NCI-H2196 (cell line): ENCODE measurements at regions not wholly inside any gene's neighbourhood (a gene's known extent, or its start where the extent isn't known, plus 50 kb on each side); places are given as distances from the start of the nearest gene placed in this dataset.

Experiments used
- DNase-seq: peaks from one replicate; lab custom pipeline; 2025; ENCODE audit not compliant: unreplicated experiment; lab: John Stamatoyannopoulos, UW

DNA sequence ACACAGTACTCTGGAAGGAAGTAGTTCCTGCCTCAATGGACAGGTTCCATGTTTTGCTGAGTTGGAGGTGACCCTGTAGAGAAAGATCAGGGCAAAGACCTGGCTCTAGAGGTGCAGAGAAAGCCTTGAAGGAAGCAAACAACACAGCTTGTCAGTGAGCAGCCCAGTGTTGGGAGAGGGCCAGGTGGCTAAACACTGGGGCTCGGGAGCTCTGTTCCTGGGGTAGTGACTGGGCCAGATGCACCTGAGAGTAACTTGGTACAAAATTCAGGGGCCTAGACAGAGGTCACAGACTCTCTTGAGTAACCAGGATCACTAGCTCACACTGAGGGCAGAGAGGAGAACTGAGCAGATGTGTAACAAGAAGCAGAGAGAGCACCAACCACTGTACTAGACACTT is 138.4 kb upstream of the NALF2 start:
- DNase-seq, result no peak

DNA sequence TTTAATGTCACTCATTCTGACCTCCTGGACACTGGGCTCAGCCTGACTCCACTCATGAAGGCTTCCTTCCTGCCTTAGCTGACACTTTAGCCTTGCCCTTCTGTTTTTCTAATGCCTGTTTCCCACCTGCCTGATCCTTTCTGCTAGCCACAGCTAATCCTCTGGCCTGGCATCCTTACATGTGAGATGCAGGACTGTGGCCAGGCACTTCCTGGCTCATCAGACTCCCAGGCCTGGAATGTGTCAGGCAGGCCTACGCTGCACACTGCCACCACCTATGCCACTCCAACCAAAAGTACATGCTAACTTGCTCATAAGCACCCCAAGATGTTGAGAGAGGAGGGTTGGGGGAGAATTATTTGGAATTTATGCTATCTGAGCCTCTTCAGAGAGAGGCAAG is 138.8 kb upstream of the NALF2 start:
- DNase-seq, result no peak

DNA sequence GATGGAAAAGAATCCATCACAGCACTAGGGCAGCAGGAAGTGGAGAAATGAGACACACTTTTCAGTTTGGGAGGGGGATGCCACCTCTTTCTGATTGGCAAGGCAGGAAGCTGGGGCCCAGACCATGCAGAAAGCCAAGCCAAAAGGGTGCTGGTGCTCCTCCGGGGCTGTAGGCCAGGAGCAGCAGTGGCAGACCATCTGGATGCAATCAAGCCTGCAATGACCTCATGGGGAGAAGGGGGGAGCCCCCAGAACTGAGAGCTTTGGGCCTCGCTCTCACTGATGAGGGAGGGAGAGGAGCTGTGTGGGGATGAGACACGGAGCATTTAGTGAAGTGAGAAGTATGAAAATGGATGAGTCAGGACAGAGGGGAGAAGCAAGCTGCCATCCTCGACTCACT is 141.3 kb upstream of the NALF2 start:
- no peak for DNase-seq

DNA sequence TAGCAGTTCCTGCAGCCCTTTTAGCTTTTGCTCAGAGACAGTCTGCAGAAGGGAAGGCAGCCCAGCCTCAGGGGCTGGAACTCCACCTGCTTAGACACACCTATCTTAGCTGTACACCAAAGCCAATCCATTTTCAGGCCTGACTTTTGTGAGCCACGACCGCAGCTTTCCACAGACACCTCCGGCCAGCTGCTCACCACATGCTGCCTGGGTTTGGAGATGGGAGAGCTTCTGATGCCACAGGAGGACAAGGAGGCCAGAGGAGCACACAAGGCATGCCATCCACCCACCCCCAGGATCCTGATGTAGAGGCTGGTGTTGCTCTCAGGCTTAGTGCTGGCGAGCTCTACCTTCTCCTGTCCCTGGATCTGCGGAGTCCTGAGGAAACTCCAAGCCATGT is 141.8 kb upstream of the NALF2 start:
- DNase-seq, result no peak

DNA sequence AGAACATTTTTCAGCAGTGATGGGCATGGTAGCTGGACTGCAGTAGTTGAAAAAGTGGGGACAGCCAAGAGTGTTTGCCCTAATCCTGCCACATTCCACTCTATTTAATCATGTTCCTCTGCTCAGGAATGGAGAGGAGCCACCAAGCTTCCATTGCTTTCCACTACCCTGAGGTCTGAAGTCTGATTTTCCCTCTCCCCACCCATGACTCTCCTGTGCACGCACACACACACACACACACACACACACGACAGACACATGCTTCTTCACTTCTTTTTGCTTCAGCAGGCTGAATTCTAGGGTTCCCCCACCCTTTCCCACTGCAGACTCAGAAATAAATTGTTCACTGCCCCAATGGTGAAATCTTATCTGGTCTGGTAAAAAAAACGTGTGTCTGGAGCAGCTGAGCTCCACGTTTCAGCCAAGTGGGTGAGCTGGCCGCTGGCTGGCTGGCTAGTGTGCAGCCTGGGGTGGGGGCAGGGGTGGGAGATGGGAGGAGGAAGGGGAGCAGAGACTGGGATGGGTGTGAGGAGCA is 142.7 kb upstream of the NALF2 start:
- DNase-seq, result no peak

DNA sequence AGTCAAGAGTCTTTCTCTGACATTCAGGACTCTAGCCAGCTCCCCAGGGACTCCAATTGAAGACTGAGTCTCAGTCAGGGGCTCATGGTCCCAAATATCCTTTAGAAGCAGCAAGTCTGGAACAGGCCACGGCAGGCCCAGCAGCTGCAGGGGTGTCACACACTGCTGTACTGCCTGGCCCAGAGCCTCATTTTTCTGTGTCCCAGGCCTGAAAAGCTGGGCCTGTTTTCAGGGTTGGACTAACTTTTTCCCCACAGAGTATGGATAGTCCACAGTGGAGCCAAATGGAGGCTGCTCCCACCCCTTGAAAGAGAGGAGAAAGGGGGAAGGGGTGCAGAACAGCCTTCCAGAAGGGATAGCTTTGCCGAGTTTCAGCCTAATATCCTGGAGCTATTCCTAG is 146.8 kb upstream of the NALF2 start:
- no peak for DNase-seq

DNA sequence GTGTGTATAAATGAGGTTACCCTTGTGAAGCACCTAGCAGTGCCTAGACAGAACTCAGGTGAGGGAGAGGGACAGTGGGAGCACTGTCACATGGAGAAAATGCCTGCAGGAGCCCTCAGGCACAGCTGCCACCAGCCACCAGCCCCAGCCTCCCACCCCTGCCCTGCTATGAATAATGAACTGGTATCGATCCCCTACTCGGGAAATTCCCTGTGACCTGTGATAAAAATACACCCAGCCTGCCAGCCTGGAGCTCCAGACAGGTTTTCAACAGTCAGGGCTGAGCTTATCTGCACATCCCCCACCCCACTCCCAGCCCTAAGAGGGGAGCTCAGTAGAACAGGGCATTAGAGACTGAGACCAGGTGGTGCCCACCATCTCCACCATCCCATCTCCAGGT is 159.6 kb upstream of the PJA1 start:
- no peak for DNase-seq

DNA sequence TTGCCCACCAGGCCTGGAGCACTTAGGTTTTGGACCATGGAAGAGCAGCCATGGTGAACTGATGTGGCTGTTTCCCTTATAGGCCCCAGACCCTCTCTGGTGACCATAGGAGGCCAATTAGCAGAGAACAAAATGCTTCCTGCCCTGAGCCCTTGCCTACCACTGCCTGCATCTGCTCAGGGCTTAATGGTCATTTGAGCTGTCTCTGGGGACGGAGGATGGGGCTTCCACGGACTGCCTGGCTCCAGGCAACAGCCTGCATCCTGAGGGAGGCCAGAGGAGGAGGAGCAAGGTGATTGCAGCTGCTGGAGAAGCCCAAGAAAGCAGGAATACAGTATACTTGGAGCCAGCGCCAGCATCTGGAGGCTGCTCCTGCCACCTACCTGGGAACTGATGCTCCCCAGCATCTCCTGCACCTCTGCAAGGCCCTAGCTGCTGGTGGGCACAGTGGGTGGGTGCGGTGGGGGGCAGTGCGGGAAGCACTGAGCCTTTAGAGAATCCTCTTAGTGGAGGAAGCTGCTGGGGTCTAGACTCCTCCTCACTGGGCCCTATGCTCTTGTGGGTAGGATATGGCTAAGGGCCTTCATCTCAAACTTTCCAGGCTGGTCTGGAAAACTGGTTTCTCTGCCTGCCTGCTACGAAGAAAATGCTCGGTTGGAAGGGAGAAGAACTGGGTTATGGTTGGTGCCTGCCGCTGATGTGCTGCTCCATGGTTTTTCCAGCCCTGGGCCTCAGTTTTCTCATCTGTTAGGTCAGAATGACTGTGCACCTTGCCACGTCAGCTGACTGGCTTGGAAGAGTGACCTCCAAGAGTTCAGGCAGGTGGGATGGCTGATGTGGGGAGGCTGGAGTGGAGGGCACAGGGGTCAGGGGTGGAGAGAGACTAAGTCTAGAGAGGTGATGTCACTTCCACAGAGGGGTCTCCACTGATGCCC is 158.8 kb upstream of the PJA1 start:
- no peak for DNase-seq

DNA sequence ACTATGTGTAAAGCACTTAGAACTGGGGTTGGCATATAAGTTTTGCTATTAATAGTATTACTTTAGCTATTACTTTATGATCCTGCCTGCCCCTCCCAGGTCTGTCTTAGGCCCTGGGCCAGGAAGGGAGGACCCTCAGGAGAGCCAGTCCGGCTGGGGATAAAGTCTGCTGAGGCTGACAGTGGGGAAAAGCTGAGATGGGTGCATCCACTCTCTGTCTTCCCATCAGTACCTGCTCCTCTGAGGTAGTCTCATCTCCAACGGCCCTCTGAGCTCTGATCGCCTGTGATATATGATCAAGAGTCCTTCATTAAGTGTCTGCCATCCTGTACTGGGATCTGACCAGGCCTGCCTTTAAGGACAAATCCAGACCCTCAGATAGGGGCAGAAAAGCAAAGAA is 156.5 kb upstream of the PJA1 start:
- DNase-seq, result no peak

DNA sequence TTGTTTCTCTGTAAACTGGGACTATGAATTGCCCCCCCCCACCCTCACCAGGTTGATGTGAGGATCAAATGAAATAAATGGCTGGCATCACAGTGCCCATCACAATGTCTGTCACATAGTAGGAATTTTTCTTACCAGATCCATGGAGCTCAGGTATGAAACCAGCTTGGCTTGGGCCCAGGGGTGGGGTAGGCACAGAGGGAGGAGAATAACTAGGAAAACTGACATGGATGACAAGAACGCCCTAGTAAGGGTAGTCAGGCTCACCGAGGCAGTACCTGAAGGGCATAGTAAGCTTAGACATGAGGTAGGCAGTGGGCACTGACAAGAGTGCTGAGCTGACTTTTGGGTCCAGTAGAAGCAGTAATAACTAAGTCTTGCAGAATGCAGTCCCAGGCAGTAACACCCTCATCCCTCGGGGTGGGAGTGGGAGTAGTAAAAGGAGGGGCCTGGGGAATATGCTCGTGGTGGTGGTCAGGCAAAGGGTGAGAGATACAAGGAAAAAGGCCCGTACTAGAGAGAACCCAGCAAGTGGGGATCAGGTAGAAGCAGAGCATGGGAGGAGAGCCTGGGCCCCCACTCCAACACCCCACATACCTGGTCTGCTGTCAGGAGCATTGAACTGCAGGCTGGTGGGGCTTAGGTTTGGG is 155.9 kb upstream of the PJA1 start:
- DNase-seq, result no peak

DNA sequence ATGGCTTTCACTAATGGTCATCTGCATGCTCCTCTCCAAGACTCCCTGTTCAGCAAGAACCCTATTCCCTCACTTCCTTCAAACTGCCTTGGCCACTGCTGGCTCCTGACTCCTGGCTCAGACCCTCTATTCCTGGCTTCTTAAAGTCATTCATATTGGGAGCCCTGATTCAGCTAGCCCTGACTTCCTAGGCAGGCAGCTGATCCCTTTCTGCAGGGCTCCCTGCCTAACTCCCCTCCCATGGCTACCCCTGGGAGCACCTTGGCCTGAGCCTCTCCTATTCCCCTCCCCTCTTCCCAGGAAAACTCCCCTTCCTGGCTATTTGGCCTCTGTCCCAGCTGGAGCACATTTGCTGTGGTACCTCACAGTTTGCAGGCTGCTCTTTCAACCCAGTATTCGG is 154.9 kb upstream of the PJA1 start:
- no peak for DNase-seq

DNA sequence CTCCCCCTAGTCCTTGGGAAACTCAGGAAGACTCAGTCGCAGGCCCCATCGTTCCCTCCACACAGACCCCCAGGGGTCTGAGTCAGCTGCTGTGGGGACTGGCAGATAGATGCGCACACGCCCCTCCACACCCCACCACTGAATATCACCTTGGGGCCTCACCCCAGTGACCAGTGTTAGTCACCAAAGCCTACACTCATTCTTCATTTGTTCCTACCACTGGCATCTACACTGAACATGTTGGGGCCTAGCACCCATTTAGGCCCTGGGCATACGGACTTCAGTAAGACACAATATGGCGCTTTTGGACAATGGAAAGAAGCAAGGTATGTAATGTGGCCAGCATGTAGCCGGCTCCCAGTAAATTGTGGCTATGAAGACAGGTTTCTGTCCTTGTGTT is 154.1 kb upstream of the PJA1 start:
- DNase-seq, result no peak

DNA sequence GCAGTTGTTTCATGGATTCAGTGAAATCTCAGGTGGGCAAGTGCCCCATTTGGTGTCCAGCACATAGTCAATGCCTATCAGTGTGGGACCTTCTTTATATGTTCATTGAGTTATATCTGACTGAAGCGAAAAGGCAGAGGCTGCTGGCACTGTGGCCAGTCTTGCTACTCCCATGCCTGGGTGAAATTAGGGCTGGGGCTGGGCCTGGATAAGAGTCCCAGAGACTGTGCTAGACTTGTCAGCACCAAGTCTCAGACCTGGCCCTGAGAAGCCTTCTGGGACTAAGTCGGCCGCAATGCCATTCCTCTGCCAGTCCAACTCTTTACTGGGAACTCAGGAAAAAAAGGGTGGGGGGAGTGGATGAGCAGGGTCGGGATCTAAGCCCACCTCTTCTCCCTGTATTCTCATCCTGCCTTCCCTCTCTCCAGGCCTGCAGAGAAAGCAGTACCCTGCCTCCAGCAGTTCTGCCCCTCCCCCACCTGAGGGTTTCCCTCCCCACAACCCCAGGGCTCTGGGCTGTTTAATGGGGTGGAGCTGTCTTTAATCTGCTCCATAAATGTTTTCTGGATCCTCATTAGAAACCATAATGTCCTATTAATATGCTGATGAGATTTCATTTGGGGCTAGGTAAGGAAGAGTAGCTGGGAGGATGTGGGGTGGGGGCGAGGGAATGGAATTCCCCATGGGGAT is 153.5 kb upstream of the PJA1 start:
- no peak for DNase-seq

DNA sequence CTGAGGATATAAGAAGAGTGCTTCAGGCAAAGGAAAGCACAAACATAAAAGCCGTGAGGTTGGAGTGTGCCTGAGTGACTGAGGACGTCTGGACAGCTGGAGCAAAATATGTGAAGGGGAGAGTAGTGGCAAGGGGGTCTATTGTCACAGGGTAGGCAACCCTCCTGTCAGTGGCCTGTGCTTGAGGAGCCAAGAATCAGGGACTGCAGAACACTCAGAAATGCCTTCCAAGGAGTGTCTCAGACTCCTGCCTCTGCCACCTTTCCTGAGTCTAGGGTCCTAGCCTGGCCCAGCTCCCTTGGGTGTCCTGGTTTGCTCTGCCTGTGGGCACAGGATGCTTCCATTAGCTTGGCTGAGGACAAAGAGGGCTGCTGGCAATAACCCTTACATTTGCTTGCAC is 152.5 kb upstream of the PJA1 start:
- DNase-seq, result no peak

DNA sequence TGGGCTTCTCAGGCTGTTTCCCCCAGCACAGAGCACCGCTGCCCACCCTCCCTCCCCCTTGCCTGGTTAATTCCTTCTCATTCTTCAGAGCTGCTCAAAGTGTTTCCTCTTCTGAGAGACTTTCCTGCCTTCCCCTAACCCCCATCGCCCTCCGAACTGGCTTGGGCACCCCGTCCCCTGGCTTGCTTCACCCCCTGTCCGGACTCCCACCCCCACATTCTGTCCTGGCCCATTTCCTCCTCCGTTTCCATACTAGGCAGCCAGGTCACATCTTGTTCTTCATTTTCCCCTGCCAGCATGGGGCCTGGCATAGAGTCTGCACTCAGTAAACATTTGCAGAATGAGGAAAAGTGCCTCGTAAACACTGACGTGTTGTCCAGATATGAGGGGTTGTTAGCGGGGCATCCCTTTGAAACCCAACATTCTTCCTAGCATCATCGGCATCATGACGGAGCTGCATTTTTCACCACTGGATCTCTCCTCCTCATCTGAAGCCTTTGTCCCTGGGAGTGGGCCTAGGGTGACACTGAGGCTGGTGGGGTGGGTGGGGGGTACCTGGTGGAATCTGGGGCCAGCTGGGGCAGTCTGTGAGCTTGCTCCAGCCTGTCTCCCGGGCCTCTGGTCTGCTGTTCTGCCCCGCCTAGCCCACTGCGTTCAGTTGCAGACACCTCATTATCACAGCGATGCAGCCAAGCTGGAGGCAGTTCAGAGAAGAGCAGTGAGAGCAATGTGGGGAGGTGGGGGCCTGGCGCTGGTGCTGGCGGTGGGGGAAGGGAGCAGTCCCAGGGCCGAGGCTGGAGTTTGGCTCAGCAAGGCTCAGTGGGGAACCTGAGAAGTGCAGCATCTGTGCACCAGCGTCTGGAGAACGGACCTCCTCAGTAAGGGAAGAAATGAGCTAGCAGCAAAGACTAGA is 149.4 kb upstream of the PJA1 start:
- no peak for DNase-seq

DNA sequence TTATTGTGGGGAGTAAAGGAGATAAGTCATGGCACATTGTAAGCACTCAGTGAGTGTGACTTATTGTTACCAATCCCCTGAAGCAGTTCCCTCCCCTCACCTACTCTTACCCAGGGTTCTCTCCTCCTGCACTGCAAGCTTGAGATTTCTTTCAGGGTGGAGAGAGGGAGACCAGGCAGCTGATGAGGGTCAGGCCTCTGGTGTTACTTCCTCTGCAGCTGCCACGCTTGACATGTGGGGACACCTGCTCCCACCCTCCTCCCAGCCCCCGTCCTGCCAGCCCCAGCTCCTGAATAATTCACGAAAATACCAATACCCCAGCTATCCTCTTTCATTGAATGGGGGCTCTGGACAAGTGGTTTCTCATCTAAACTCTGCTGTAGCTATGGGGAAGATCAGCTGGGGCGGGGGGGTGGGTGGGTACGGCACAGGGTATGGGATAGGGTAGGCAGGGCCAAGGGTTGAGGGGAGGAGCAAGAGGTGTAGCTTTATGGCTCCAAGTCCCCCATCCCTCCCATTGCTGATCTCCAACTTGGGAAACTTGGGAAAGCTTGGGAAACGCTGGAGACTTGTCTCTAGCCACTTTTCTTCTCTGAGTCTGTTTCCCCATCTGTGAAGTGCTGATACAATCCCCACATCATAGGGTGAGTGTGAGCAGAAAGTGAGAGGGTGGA is 148.5 kb upstream of the PJA1 start:
- DNase-seq, result no peak

DNA sequence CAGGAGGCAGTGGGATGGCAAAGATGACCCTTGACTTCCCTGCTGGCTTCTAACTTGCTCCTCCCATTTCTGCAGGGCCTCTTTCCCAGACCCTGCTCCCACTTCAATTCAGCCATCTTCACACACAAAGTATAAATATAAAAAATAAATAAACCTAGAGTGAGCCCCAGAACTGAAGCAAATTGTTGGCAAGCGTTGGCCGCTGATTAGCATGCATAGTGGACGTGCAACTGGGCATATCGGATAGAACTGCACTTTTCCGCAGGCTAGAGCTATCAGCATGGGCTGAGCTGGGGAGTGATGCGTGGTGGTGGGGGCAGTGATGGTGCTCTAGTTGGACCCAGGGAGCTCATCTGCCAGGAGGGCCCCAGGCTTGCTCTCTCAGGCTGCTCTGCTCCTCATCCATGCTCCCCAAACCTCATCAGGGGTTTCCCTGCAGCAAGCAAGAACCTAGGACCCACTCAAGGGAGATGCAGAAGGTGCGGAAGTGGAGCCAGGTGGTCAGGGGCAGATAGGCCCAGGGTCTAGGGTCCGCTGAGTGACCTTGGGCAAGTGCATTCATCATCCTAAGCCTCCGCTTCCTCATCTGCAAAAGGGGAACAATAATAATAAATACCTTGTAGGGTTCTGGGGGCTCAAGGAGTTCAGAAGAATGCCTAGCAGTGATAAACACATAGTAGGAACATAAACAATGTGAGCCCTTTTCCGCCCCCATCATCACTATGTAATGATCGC is 146.8 kb upstream of the PJA1 start:
- DNase-seq, result no peak

DNA sequence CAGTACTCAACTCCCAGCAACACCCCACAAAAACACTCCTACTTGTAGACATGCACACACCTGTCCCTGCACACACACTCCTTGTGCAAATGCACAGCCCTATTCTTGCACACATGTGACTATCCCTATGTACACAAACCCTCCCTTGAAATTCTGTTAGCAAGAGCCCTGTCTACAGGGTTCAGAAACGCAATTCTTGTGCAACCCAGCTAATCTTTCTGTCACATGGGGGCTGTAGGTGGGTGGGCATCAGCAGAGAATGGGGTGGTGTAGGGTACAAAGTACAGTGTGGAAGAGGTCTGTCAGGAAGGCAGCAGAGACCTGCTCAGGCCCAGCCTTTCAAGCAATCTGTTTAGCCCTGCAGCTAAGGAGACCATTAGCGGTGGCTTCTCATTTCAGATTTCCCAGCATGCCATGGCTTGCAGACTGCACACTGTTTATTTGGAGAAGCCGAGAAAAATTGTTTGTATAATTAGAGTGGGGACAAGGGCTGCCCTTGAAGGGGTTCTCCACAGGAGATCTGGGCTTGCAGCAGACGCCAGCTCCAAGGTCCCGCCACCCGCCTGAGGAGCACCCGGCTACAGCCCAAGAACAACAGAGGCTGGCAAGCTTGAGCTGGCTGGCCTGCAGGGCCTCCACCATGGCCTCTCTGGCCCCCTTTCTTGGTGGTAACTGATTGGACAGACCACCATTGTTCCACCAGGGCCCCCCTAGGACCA is 144.0 kb upstream of the PJA1 start:
- no peak for DNase-seq

DNA sequence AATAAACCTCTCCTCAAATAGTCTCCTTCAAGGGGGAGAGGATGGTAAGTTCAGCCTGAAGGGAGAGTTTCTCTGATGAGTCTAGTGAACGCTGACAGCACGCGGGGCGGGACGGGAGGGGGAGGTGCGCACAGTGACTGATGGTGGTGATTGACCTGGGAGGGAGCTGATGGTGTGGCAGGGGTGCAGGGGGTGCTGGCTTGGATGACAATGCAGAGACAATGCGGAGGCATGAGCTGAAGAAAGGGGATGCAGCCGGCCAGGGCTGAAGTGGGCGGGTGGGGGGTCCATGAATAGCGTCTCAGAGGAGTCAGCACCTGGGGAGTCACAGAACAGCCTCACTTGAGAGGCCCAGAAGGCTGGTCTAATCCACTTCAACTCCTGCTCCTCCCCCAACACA is 142.5 kb upstream of the PJA1 start:
- no peak for DNase-seq
